Activated CD4-positive, CD25-positive, alpha-beta regulatory T cell treated with anti-CD3 and anti-CD28 coated beads, Interleukin-2, amount 50 U/mL, for 16 hours (primary cell): ENCODE measurements at regions not wholly inside any gene's neighbourhood (a gene's known extent, or its start where the extent isn't known, plus 50 kb on each side); places are given as distances from the start of the nearest gene placed in this dataset.
"Not testable (repeated sequence)": the region's sequence is repeated elsewhere in the genome, so short reads cannot be mapped to it uniquely, and the experiment has no call there.

Experiments used
- DNase-seq: peaks from one replicate; pipeline ENCODE4 v3.0.0-alpha.2; 2020; ENCODE audit warnings: low read depth, low spot score

DNA sequence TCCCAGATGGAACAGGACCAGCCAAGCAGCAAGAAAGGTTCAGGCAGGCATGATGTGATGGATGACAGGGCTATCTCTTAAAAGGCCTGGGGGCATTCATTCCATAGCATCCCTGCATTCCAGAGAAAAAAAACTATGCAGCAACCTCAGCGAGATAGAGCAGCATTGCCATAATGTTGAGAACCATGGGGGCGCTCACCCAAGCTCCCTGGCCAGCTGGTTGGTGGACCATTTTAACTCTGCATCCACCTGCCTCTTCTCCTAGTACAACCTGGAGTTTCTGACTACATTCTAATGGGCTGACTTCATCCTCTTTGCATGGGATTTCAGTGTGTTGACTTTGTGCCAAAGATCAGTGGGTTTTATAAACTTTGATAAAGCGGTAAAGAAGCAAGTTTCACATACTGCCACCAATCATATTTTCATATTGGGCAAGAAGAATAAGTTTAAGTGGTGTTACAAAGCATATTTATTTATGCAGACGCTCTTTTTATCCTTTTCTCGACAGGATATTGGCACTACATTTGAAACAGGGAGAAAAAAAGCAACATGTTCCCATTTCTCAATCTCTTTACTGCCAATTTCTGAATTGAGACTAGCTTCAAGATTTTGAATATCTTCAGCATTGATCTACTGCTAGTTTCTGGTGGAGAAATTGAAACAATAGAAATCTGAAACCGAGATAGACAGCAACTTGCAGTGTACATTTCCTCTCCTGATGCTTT, 378.3 kb upstream of the WWC1 start:
- DNase-seq, result no peak

DNA sequence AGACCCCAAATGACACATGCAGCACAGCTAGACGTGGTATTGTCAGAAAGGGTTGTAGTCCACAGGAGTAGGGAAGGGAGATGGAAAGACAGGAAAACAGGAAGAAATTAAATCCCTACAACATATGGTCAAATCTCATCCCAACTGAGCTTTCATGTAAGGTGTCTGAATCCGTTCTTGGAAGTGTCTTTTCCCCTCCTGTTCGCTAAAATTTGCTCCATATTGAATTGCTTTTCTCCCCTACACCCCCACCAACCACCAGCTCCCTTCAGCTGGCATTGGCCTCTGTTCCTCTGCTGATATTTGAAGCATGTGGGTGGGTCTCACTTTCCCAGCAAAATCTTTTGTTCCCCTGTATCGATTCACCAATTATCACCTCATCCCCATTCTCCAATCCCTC, 376.2 kb upstream of the WWC1 start:
- DNase-seq, result no peak

DNA sequence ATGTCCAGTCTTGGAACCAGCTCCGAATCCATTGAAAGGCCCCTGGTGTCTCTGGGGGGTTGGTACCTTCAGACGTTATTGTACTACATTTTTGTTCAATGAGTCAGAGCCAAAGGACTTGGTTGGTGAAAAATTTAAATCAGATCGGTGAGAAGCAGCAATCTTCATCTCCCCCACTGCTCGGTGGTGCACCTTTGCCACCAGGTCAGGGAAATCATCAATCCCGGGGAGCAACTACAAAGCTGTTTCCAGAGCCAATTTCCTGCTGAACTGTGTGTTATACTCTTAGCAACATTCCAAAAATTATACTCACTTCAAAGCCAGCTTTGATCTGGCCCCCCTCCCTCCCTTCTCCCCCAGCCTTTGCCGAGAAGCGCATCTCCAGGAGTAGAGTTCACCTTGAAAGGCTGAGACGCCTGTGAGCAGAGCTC, 375.2 kb upstream of the WWC1 start:
- DNase-seq, result no peak

DNA sequence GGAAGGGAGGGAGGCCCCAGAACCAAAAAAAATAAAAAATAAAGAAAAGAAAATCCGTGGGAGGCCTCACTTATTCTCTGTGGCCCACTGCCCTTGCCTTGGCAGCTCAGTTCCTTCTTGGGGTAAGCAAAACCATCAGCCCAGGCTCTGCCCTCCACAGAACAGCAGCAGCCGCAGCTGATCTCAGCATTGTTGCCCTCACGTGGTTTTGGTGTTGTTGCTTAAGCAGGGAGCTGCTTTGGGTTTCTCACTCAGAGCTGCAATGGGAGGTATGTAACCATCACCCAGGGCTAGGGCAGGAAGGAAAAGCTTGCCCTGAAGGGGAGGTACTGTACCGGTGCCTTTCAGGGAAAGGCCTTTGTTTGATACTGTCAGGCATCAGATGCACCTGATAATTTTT, 374.7 kb upstream of the WWC1 start:
- DNase-seq, result no peak

DNA sequence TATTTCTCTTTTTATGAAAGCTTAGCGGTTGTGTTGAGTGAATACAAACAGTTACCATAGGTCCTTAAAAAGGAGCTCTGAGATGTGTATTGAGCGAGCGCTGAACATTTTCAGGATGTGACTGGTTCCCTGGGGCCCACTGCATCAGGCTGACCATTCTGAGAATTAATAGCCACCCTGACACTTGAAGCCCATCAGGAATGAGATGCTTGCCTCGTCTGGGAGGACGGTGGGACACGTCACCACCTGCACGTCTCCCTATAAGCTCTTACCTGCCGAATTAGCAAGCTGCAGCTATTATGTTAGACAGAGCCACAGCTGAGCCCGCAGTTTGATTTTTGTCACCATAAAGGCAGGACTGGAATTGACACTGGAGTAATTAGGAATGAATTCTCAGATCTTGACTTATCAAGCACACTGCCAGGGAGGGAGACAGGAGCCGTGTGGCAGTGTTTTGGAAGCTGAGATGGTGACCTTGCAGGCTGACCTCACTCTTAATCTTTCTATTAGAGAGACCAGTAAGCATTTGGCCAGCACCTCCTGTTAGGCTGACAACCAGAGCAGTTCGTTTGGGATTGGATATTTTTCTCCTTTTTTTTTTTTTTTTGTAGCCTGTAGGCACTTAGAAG, 373.1 kb upstream of the WWC1 start:
- DNase-seq, result no peak

DNA sequence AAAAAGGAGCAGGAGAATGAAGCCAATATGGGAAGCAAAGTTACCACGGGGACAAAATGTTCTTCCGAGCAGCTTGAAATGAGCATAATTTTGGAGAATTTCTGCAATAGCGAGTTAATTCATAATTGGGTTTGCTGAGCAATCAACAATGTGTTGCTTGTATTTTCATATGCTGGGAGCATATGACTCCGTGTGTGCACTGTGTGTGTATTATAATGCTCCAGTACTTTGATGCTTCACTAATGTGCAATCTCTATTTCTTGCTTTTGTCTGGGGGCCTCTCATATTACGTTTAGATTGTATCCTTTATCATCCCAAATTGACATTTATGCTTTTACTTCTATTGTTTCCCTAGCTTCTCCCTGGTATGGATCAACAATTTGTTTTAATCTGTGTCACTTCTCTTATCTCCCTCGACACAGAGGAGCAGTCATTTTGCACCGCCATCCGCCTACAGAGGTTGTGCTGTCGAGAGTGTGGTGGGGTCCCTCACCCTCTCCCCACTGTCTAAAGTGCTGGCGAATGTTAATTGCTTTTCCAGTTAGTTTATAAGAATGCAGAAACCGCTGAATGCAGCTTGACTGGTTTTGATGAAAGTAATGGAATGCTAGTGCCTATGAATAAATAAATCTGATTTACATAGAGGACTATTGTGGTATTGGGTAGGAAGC, 372.5 kb upstream of the WWC1 start:
- no peak for DNase-seq

DNA sequence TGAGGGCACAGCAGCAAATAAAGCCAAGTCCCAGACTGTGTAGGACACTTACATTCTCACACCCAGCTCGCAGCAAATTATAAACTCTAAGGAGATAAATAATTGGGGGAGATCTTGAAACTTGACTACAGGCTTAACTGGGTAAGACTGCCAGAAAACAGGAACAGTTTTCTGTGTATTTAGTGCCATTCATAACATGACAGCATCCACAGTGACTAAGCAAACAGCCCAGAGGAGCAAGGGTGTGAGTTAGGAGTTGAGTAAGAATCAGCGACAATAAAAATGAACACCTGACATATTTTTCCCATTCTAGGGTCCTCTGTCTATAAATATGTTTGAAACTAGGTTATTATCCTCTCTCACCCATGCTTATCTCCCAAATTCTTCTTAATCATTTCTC, 370.9 kb upstream of the WWC1 start:
- no peak for DNase-seq

DNA sequence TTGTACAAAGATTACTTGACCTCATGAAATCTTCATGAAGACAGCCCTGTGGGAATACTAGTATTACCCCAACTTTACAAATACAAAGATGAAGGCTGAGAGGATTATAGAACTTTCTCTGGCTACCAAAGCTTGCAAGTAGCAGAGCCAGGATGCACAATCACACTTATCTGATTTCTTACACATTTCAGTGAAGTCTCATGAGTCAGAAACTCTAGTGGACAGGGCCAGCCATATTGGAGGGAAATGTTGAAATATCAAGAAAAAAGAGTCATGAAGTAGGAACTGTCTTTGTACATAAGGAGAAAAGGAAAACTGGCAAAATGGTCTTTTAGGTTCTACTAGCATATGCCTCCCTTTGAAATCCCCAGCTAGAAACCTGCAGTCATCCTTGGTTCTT, 369.6 kb upstream of the WWC1 start:
- no peak for DNase-seq

DNA sequence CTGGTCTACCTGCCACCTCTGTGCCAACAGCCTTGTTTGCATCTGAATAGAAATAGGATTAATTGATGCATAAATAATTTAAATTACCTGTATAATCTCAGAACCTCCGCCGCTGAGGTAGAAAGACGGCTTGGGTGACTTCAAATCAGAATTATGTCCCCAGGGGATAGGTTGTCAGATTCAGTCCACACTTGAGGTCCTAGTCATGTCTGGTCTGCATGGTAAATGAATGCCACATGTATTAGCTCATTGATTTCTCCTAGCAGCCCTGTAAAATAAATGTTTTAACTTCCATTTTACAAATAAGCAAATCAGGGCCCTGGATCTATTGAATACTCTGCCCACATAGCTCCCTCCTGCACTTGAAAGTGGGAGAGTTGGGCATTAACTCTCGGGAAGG, 368.0 kb upstream of the WWC1 start:
- no peak for DNase-seq

DNA sequence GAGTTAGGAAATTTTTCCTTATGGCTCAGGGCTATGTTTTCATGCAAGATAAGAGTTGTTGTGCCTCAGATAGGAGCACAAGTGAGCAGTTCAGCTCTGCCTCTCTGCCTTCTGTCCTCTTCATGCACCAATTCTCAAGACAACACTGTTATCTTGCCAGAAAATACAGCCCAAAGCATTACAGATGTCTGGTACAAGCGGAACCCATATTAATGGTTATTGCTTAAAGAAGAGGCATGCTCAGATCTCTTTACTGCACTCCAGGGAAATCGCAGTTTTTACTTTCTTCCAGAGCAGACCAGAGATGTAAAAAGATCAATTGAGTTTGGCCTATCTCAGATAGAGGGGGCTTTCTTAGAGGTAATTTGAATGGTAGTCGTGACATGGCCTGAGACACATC, 361.6 kb upstream of the WWC1 start:
- DNase-seq, result no peak

DNA sequence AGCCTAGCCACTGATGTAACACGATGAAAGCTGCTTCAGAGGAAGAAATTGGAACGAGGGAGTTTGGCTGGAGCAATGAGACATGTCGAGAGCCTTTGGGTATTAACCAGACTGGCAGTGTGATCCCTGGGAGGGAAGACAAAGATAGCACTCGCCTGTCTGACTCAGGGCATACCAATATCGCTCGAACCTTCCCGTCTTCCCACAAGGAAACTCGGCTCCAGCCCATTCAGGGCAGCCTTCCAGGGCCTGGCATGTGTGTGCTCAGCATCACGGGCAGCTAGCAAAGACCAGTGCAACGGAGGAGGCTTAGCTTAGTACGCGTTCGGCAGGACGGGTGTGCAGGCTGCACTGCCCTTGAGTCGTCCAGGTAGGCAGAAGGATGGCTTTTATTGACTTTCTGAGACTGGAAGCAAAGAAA, 356.9 kb upstream of the WWC1 start:
- no peak for DNase-seq

DNA sequence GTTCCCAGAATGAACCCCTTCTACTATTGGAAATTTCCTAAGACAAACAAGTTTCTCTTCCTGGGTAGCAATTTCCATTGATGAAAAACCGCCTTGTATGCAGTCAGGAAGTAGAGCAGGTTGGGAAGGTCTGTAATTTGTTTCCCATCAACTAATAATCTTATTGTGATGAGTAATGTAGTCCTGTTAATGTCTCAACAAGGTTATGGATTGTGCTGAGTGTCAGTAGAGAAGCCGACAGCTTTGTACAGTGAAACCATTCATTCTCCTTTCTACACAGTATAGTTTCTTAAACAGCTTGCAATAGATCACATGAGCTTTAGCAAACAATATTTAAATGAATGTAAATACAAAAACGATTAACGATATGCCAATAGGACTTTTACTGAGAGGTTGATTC, 355.4 kb upstream of the WWC1 start:
- no peak for DNase-seq

DNA sequence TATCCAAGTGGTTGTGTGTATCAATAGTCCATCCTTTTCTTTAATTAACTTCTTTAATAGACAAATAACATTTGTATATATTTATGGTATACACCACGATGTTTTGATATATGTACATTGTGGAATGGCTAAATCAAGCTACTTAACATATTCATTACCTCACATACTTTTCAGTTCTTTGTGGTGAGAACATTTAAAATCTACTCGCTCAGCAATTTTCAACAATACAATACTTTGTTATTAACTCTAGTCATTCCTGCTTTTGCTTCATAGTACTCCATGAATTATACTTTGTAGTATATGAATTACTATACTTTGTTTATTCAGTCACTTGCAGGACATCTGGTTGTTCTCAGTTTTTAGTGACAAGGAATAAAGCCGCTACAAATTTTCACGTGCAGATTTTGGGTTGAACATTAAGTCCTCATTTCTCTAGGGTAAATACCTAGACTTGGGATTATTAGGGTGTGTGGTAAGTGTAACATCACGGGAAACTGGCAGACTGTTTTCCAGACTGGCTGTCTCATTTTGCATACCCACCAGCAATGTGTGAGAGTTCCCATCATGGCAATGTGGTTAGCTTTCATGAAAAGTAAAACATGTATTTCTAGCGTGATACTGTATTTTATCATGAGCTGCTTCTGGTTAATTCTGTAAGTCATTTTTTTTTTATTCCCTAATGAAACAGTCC, 354.4 kb upstream of the WWC1 start:
- DNase-seq, result no peak

DNA sequence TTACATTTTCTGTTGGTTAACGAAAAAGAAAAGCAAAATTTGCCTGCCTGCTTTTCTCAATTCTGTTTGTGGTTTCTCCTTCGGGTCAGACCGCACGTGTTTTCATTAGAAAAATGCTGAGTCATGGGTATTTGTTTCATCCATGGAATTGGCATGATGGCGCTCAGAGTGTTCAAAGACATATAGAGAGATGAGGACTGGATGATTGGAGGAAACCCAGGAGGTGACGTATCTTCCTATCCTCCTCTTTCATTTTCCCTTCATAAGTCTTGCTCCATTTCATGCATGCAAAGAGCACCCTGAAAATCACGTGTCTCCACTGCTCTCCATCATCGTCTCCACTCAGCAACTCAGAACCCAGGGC, 353.8 kb upstream of the WWC1 start:
- DNase-seq, result no peak

DNA sequence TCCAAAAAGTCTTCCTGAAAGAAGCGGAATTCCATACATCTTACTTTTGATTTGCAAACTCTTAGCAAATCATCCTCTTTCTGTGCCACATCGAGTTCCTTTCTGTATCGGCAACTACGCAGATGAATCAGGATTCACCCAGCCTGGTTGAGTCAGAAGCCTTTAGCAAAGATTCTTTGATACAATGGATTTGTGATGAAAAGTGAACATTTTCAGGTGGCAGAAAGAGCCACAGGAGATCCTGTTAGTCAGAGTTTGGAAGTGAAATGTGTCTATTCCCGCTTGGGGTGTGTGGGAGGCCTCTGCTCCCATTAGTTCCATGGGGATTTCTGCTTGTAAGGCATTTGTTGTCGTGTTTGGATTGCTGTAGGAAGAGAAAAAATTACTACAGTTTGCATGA, 351.8 kb upstream of the WWC1 start:
- DNase-seq, result no peak

DNA sequence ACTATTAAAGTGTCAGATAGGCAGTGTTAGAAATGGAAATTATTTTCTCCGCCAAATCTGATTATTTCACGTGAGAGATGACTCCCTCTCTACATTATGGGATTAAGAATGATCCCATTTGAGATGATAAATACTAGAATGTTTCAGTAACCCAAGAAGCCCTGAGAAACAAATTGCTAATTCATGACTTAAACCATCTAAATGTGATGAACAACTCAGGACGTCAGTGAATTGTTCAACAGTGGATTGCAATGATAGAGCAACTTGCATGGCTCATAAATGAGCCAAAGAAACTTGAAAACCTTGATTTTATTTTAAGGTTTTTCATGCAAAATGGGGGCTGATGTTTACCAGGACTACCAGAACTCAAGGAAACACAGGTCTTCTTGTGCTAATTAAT, 350.5 kb upstream of the WWC1 start:
- no peak for DNase-seq

DNA sequence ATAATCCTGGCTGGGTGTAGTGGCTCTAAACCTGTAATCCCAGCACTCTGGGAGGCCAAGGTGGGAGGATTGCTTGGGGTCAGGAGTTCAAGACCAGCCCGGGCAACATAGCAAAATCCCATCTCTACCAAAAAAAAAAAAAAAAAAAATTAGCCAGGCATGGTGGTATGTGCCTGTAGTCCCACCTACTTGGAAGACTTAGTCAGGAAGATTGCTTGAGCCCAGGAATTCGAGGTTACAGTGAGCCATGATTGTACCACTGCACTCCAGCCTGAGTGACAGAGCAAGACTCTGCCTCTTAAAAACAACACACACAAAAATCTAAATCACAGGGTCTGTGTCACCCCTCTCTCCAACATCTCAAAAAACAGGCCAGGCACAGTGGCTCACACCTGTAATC, 349.9 kb upstream of the WWC1 start:
- DNase-seq, result not testable (repeated sequence)

DNA sequence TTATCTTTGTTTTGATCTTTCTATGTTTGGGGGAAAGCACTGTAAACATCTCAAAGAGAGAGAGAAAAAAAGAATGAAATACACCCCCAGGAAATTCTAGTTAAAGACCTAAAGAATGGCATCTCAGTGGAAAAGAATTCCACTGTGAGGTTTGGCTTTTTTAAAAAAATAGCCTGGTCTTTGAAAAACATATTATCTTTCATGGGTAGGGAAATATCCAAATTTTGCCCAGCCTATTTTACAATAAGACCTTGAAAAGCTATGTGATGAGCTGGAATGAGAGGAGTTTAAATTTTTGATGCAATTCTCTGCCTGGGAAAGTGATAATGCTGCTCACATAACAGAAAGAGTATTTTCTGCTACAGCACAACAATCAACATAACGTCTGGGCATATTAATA, 348.1 kb upstream of the WWC1 start:
- DNase-seq, result no peak

DNA sequence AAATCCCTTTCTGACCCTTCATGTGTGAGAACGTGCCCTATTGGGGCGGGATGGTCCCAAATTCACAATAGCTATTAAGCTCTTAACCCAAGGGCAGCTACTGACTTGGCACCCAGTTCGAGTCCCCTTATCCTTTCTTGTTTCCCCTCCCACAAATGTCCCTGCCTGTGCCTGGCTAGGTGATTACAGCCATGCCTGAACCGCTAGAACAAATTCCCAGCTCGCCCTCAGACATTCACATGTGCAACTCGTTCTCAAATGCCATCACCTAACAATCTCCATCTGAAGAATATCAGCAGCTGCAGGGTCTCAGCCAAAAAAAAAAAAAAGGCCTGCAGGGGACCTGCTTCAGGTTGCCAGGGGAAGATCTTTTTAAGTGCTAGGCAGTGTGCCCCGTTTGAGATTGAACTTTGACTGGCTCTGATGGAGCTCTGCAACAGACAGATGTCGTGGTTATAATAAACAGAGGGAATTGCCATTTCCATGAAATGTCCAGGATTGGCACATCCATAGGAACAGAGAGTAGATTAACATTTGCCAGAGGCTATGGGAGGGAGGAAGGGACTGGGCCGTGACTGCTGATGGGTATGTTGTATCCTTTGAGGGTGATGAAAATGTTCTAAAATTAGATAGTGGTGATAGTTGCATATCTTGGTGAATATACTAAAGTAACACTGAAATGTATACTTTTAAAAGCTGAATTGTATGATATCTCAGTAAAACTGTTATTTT, 347.2 kb upstream of the WWC1 start:
- no peak for DNase-seq

DNA sequence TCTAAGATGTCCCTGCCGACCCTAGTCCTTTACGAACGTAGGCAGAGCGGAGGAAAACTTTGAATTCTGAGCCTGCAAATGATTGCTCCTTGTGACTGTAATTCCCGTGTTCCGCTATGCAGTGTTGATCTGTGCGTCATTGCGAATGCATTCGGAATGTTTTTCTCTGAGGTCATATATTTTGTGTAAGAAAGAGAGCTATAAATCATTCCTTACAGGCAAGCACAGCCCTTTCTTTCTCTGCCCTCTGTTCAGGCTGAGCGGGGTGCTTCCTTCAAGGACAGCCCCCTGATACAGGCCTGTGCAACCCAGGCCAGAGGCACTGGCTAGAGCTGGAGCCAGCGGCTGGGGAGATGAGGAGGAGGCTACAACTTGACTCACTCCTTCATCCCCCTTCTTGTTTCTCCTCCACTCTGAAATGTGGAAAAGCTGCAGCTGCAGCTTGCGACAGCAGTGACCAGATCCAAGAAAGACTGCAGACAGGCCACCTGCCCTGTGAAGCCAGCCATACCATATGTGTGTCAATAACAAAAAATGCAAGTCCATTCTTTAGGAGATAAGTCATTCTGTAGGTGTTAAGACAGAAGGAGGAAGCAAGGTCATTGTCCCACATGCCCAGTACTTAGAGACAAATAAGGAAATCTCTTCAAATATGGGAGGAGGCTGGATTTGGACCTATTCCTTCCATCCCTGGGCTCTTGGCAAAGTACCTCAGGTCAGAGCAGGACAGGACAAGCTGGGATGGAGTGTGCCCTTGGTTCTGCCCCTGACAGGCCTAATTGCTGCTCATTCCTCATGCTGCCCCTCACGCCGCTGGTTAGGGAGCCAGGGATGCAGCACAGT, 345.7 kb upstream of the WWC1 start:
- no peak for DNase-seq

DNA sequence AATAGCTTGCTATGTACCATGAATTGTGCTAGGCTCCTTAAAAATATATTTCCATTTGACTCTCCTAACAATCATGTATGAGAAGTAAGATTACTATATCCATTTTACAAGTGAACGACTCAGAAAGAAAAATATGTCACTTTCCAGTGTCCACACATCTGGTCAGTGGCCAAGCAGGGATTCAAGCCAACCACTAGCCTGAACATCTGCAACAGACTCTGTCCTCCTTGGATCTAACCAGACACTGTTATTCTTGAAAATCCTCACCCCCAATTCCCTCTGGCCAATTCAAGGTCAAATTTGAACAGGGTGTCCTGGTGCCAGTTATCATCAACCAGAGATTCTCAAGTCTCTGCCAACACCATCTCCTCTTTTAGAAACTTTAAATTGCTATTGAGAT, 344.1 kb upstream of the WWC1 start:
- DNase-seq, result no peak
